Activated T-helper 1 cell treated with anti-CD3 and anti-CD28 coated beads, Interleukin-12 subunit alpha, Interleukin-12 subunit beta, Interleukin-2, Interleukin-4 antibody, amounts not matched to agents 30 ng/mL and 10 ng/mL and 1 ng/mL, durations not matched to agents 14 hours and 24 hours and 36 hours (primary cell): ENCODE measurements at regions not wholly inside any gene's neighbourhood (a gene's known extent, or its start where the extent isn't known, plus 50 kb on each side); places are given as distances from the start of the nearest gene placed in this dataset.
"Not testable (repeated sequence)": the region's sequence is repeated elsewhere in the genome, so short reads cannot be mapped to it uniquely, and the experiment has no call there.

Experiments
- DNase-seq: peaks from one replicate; pipeline ENCODE4 v3.0.0; 2021; ENCODE audit warnings: low spot score
- H3K27ac Mint-ChIP-seq: one replicate; pipeline ENCODE4 v1.8.0; 2021; ENCODE audit warnings: mild to moderate bottlenecking, mixed read lengths
- H3K27me3 Mint-ChIP-seq: one replicate; pipeline ENCODE4 v1.8.0; 2022; ENCODE audit warnings: mild to moderate bottlenecking, moderate library complexity, mixed read lengths; ENCODE audit not compliant: insufficient read depth
- H3K36me3 Mint-ChIP-seq: one replicate; pipeline ENCODE4 v1.8.0; 2021; ENCODE audit warnings: low read depth, mixed read lengths
- H3K4me1 Mint-ChIP-seq: one replicate; pipeline ENCODE4 v1.8.0; 2021; ENCODE audit warnings: low read depth, mixed read lengths
- H3K4me3 Mint-ChIP-seq: one replicate; pipeline ENCODE4 v1.8.0; 2021; ENCODE audit warnings: mild to moderate bottlenecking, moderate library complexity, mixed read lengths
- H3K9me3 Mint-ChIP-seq: one replicate; pipeline ENCODE4 v1.8.0; 2021; ENCODE audit warnings: mixed read lengths
- intact Hi-C: fragments of 100-400 bp; cut with micrococcal nuclease; formaldehyde crosslinking; loops from one replicate; pipeline ENCODE4 v1.15.1; 2024

DNA sequence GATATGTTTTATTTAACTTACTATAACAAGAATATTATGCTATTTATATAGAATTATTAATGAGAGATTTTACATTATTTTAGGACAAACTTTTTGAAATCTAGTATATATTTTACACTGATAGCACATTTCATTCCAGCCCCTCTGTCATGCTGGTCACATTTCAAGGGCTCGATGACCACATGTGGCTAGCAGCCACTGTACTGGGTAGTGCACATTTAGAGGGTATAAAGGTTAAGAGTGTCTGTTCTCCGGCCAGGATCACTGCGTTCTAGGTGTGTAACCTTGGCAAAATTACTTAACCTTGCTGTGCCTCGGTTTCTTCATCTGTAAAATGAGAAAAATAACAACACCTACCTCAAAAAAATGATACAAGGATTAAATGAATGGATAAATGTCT, 87.2 kb upstream of the TNP1 start:
- Mint-ChIP-seq H3K36me3 (no peaks in the 10 kb centered on the region), H3K4me3 (no peak overlapping the region), H3K27me3 (peaks cover 3% of the 10 kb centered on the region), H3K27ac (no peak overlapping the region), H3K9me3 (no peaks in the 10 kb centered on the region), H3K4me1 (no peaks in the 10 kb centered on the region)
- intact Hi-C loops = no loop called here
- no peak for DNase-seq

DNA sequence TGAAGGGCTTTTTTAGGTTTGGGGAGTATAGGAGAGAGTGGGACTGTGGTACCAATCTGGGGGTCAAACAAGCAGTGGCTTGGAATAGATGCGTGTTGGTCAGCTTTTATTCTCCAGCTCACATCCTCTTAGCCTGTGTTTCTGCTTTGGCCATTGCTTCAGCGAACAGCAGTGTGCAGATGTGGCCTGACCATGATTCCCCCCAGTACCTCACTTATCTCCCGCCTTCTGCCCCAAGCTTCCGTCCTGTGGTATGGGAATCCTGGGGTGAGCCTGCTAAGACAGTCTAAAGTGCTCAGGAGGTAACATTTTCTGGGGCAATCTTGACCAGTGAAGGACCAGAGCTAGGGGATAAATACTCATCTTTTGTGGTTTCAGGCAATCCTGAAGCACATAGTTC, 84.9 kb upstream of the TNP1 start:
- Mint-ChIP-seq H3K4me1 (no peaks in the 10 kb centered on the region), H3K9me3 (peaks cover 12% of the 10 kb centered on the region), H3K4me3 (no peak overlapping the region), H3K27ac (no peak overlapping the region), H3K36me3 (peaks cover 2% of the 10 kb centered on the region), H3K27me3 (peaks cover 14% of the 10 kb centered on the region)
- intact Hi-C loops = no loop called here
- DNase-seq = no peak

DNA sequence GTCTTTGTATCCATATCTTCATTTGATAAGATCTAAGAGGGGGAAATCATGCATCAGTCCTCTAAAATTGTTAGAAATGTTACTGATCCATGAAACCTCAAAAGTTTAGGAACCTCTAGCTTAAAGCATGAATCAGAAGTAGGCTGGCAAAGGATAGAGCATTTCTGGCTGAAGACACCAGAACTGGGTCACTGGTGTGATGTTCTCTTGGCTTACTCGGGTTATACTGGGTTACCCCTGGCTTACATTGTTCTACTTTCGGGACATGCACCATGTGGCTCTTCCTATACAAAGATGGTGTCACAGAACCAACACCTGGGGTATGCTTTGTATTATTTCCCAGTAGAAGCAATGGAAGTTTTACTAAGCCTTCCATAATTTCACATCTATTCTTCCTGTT, 83.2 kb upstream of the TNP1 start:
- intact Hi-C loops = no loop called here
- no peak for DNase-seq
- H3K36me3 Mint-ChIP-seq = peaks cover 2% of the 10 kb centered on the region
- H3K9me3 Mint-ChIP-seq = peaks cover 15% of the 10 kb centered on the region
- no peak overlapping the region for H3K27ac Mint-ChIP-seq
- peaks cover 14% of the 10 kb centered on the region for H3K27me3 Mint-ChIP-seq
- H3K4me3 Mint-ChIP-seq = no peak overlapping the region
- no peaks in the 10 kb centered on the region for H3K4me1 Mint-ChIP-seq

DNA sequence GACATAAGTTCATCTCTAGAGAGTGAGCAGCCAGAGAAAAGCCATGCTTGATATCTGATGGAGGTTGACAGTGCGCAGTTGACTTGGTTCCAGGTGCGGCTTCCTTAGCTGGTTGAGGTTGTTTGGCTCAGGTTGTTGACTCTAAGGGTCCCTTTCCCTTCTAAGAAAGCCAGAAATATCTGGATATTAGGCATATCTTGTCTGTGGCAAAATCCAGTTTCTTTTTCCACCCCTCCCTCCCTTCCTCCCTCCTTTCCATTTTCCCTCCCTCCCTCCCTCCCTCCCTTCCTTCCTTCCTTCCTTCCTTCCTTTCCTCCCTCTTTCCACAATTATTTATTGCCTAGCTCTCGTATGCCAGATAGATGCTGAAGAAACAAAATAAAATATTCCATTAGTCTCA, 82.6 kb upstream of the TNP1 start:
- H3K36me3 Mint-ChIP-seq = peaks cover 2% of the 10 kb centered on the region
- H3K4me3 Mint-ChIP-seq = no peak overlapping the region
- DNase-seq = no peak
- H3K27me3 Mint-ChIP-seq = peaks cover 14% of the 10 kb centered on the region
- no peaks in the 10 kb centered on the region for H3K4me1 Mint-ChIP-seq
- intact Hi-C loops = no loop called here
- H3K27ac Mint-ChIP-seq = no peak overlapping the region
- peaks cover 15% of the 10 kb centered on the region for H3K9me3 Mint-ChIP-seq

GRCh38 chr2:216942016-216942415, 82.2 kb upstream of the TNP1 start:
- intact Hi-C loops = no loop called here
- peaks cover 15% of the 10 kb centered on the region for H3K9me3 Mint-ChIP-seq
- H3K4me1 Mint-ChIP-seq = no peaks in the 10 kb centered on the region
- no peak for DNase-seq
- no peak overlapping the region for H3K27ac Mint-ChIP-seq
- no peak overlapping the region for H3K4me3 Mint-ChIP-seq
- peaks cover 14% of the 10 kb centered on the region for H3K27me3 Mint-ChIP-seq
- peaks cover 2% of the 10 kb centered on the region for H3K36me3 Mint-ChIP-seq

DNA sequence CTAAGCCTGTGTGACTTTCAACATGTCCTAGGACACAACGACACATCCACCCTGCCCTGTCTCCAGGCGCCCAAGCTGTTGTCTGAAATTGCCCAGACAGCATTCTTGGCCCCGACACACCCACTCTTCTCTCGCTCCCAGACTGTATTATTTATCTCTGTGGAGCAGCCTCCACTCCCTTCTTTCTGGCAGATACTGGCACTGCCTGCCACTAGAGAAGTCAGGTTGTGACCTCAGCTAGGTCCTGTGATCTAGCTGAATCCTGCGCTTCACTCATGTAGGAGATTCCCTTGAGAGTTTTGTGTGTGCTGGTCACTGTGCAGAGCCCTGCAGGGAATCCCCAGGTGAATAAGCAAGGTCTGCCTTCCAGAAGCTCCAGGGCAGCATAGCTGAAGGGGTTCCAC, 77.1 kb upstream of the TNP1 start:
- H3K27me3 Mint-ChIP-seq = peaks cover 13% of the 10 kb centered on the region
- no peak overlapping the region for H3K4me3 Mint-ChIP-seq
- intact Hi-C loops = no loop called here
- no peaks in the 10 kb centered on the region for H3K4me1 Mint-ChIP-seq
- no peak for DNase-seq
- H3K27ac Mint-ChIP-seq = no peak overlapping the region
- peaks cover 2% of the 10 kb centered on the region for H3K36me3 Mint-ChIP-seq
- H3K9me3 Mint-ChIP-seq = peaks cover 15% of the 10 kb centered on the region

- Mint-ChIP-seq H3K4me3 (no peak overlapping the region), H3K27ac (no peak overlapping the region), H3K4me1 (no peaks in the 10 kb centered on the region), H3K9me3 (peaks cover 3% of the 10 kb centered on the region), H3K27me3 (peaks cover 2% of the 10 kb centered on the region), H3K36me3 (no peaks in the 10 kb centered on the region)
- intact Hi-C loops = no loop called here
- no peak for DNase-seq
Measured at GRCh38 chr2:216934623-216935022, 74.8 kb upstream of the TNP1 start.

- H3K27ac Mint-ChIP-seq = no peak overlapping the region
- H3K27me3 Mint-ChIP-seq = peaks cover 6% of the 10 kb centered on the region
- H3K36me3 Mint-ChIP-seq = no peaks in the 10 kb centered on the region
- peaks cover 3% of the 10 kb centered on the region for H3K9me3 Mint-ChIP-seq
- H3K4me1 Mint-ChIP-seq = no peaks in the 10 kb centered on the region
- DNase-seq = no peak
- no peak overlapping the region for H3K4me3 Mint-ChIP-seq
- intact Hi-C loops = no loop called here
Measured at GRCh38 chr2:216934151-216934550, 74.3 kb upstream of the TNP1 start.

DNA sequence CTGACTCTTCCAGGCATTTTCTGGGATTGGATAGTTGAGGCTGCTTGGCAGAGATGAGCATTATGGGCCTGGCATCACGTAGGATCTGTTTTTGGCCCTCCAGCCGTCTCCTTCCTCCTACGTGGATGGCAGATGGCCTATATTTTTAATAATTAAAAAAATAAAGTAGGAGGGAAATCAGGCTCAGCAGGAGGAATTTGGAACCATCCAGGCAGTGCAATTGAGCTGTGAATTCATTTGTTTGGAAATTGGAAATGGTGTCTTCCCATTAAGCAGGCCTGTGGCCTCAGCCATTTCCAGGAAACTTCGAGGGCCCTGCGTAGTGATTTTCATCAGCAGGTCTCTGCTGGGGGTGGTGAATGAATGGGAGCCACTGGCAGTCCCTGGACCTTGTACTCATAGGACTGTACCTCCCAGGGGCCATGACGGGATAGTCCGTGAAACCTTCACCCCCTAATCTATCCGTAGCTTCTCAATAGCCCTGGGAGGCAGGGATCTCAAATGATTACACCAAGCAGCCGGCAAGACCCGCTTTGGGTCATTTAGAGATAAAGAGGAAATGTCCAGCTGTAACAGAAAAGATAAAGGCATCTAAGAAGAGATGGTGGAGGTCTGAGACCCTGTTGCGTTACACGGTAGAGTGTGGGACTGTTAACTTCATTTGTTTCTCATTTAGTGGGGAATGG, 73.1 kb upstream of the TNP1 start:
- H3K9me3 Mint-ChIP-seq = no peaks in the 10 kb centered on the region
- H3K27ac Mint-ChIP-seq = no peak overlapping the region
- H3K36me3 Mint-ChIP-seq = no peaks in the 10 kb centered on the region
- DNase-seq = no peak
- intact Hi-C loops = no loop called here
- no peak overlapping the region for H3K4me3 Mint-ChIP-seq
- no peaks in the 10 kb centered on the region for H3K4me1 Mint-ChIP-seq
- peaks cover 6% of the 10 kb centered on the region for H3K27me3 Mint-ChIP-seq

- peaks cover 6% of the 10 kb centered on the region for H3K27me3 Mint-ChIP-seq
- no peak for DNase-seq
- intact Hi-C loops = no loop called here
- H3K4me1 Mint-ChIP-seq = no peaks in the 10 kb centered on the region
- H3K36me3 Mint-ChIP-seq = no peaks in the 10 kb centered on the region
- no peak overlapping the region for H3K4me3 Mint-ChIP-seq
- H3K9me3 Mint-ChIP-seq = no peaks in the 10 kb centered on the region
- no peak overlapping the region for H3K27ac Mint-ChIP-seq
Measured at GRCh38 chr2:216932113-216932862, 72.4 kb upstream of the TNP1 start.

DNA sequence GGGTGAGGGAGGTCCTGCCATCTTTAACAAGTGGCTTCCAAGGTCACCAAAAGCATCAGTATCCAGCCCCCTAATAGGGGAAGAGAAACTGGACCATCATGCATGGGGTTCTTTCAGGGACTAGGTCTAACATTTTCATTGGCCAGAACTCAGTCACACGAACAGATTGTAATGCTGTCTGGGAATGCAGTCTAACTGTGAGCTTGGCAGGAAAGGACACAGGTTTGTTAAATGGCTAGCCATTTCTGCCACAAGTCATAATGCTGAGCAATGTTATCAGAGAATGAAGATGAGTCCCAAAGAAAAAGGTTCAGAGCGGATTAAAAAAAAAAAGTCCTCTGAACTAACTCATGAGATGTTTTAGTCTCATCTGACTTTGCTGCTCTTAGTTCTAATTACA, 70.9 kb upstream of the TNP1 start:
- Mint-ChIP-seq H3K36me3 (no peaks in the 10 kb centered on the region), H3K9me3 (no peaks in the 10 kb centered on the region), H3K27ac (no peak overlapping the region), H3K4me3 (no peak overlapping the region), H3K27me3 (peaks cover 10% of the 10 kb centered on the region), H3K4me1 (no peaks in the 10 kb centered on the region)
- intact Hi-C loops = no loop called here
- DNase-seq = no peak

DNA sequence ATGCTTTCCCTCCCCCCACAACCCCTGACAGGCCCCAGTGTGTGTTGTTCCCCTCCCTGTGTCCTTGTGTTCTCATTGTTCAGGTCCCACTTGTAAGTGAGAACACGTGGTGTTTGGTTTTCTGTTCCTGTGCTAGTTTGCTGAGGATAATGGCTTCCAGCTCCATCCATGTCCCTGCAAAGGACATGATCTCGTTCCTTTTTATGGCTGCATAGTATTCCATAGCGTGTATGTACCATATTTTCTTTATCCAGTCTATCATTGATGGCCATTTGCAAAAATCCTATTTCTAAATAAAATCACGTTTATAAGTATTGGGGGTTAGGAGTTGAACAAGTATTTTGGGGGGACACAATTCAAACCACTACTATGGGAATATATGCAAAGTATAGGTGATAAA, 69.5 kb upstream of the TNP1 start:
- DNase-seq, H3K36me3 Mint-ChIP-seq, H3K9me3 Mint-ChIP-seq, H3K4me1 Mint-ChIP-seq, H3K4me3 Mint-ChIP-seq, intact Hi-C loops, H3K27ac Mint-ChIP-seq: not testable (repeated sequence)
- H3K27me3 Mint-ChIP-seq = peaks cover 14% of the 10 kb centered on the region

DNA sequence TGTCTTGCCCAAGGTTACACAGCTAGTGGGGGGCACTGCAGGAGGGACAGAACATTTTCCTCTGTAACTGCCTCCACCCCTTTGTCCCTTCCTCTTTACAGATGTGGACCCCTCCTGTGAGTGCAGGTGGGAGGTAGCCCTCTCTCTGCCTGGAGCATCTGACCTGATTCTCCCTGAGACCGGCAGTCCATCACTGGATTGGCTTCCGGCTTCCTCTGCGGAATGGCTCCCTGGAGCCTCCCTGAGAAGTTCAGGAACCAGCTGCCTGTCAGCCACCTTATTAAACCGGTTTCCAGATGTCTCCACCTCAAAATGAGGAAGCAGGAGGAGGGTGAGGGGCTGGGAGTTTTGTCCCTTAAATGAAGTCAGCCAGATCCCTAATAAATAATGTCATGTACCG, 67.3 kb upstream of the TNP1 start:
- Mint-ChIP-seq H3K27ac (no peak overlapping the region), H3K36me3 (no peaks in the 10 kb centered on the region), H3K27me3 (peaks cover 22% of the 10 kb centered on the region), H3K4me1 (no peaks in the 10 kb centered on the region), H3K4me3 (no peak overlapping the region), H3K9me3 (no peaks in the 10 kb centered on the region)
- no peak for DNase-seq
- intact Hi-C loops = no loop called here
